ENCODE measurements at regions not wholly inside any gene's neighbourhood (a gene's known extent, or its start where the extent isn't known, plus 50 kb on each side); places are given as distances from the start of the nearest gene placed in this dataset.

- H3K9me3 Mint-ChIP-seq = no peaks in the 10 kb centered on the region
Observed at GRCh38 chr15:62389885-62390790, 225.1 kb upstream of the C2CD4B start, which contains the start of gene TLN2. Gene TLN2 (plus strand): TSS chr15:62390550.

GRCh38 chr15:62390791-62391640 lies 225.9 kb upstream of the C2CD4B start:
- peak; percentile 29 for DNase-seq (ENCODE audit: low spot score)
- Mint-ChIP-seq H3K4me3 (peak overlapping the region; percentile 95), H3K36me3 (ENCODE audit: low read depth) (peaks cover 2% of the 10 kb centered on the region), H3K4me1 (ENCODE audit: low read depth) (peaks cover 13% of the 10 kb centered on the region), H3K9me3 (no peaks in the 10 kb centered on the region), H3K27me3 (ENCODE audit: low read depth) (peaks cover 34% of the 10 kb centered on the region), H3K27ac (peak overlapping the region; percentile 72)

More at GRCh38 chr15:62389885-62390790, 225.1 kb upstream of the C2CD4B start, which contains the start of gene TLN2:
- peaks cover 36% of the 10 kb centered on the region for H3K27me3 Mint-ChIP-seq (ENCODE audit: low read depth)
- H3K27ac Mint-ChIP-seq = peak within 1 kb of the TSS; percentile 86
- peak; percentile 72 for DNase-seq (ENCODE audit: low spot score)
- peaks cover 13% of the 10 kb centered on the region for H3K4me1 Mint-ChIP-seq (ENCODE audit: low read depth)
- peak within 1 kb of the TSS; percentile 95 for H3K4me3 Mint-ChIP-seq
- H3K36me3 Mint-ChIP-seq (ENCODE audit: low read depth) = peaks cover 2% of the 10 kb centered on the region

GRCh38 chr15:62391641-62392262 lies 226.7 kb upstream of the C2CD4B start:
- peaks cover 34% of the 10 kb centered on the region for H3K27me3 Mint-ChIP-seq (ENCODE audit: low read depth)
- peak overlapping the region; percentile 95 for H3K4me3 Mint-ChIP-seq
- H3K9me3 Mint-ChIP-seq = no peaks in the 10 kb centered on the region
- peaks cover 2% of the 10 kb centered on the region for H3K36me3 Mint-ChIP-seq (ENCODE audit: low read depth)
- peak; percentile 31 for DNase-seq (ENCODE audit: low spot score)
- peaks cover 13% of the 10 kb centered on the region for H3K4me1 Mint-ChIP-seq (ENCODE audit: low read depth)
- no peak overlapping the region for H3K27ac Mint-ChIP-seq

- peak overlapping the region; percentile 66 for H3K4me3 Mint-ChIP-seq
- peaks cover 2% of the 10 kb centered on the region for H3K36me3 Mint-ChIP-seq (ENCODE audit: low read depth)
- H3K27me3 Mint-ChIP-seq (ENCODE audit: low read depth) = peaks cover 34% of the 10 kb centered on the region
- no peak overlapping the region for H3K27ac Mint-ChIP-seq
- no peaks in the 10 kb centered on the region for H3K9me3 Mint-ChIP-seq
- DNase-seq (ENCODE audit: low spot score) = peak; percentile 4
- peaks cover 13% of the 10 kb centered on the region for H3K4me1 Mint-ChIP-seq (ENCODE audit: low read depth)
Observed at GRCh38 chr15:62392376-62392775, 227.3 kb upstream of the C2CD4B start.

- no peak for DNase-seq (ENCODE audit: low spot score)
- Mint-ChIP-seq H3K27ac (no peak overlapping the region), H3K36me3 (ENCODE audit: low read depth) (peaks cover 2% of the 10 kb centered on the region), H3K4me3 (no peak overlapping the region), H3K27me3 (ENCODE audit: low read depth) (peaks cover 31% of the 10 kb centered on the region), H3K4me1 (ENCODE audit: low read depth) (peaks cover 13% of the 10 kb centered on the region), H3K9me3 (peaks cover 4% of the 10 kb centered on the region)
Observed at GRCh38 chr15:62393196-62393595, 228.1 kb upstream of the C2CD4B start.

GRCh38 chr15:62394079-62394478 lies 229.0 kb upstream of the C2CD4B start:
- peaks cover 31% of the 10 kb centered on the region for H3K27me3 Mint-ChIP-seq (ENCODE audit: low read depth)
- peaks cover 11% of the 10 kb centered on the region for H3K9me3 Mint-ChIP-seq
- peaks cover 13% of the 10 kb centered on the region for H3K4me1 Mint-ChIP-seq (ENCODE audit: low read depth)
- peaks cover 2% of the 10 kb centered on the region for H3K36me3 Mint-ChIP-seq (ENCODE audit: low read depth)
- H3K4me3 Mint-ChIP-seq = no peak overlapping the region
- no peak for DNase-seq (ENCODE audit: low spot score)
- no peak overlapping the region for H3K27ac Mint-ChIP-seq

GRCh38 chr15:62400778-62401177 lies 235.7 kb upstream of the C2CD4B start:
- Mint-ChIP-seq H3K36me3 (ENCODE audit: low read depth) (peaks cover 3% of the 10 kb centered on the region), H3K9me3 (peaks cover 30% of the 10 kb centered on the region), H3K4me1 (ENCODE audit: low read depth) (no peaks in the 10 kb centered on the region), H3K27ac (no peak overlapping the region), H3K4me3 (no peak overlapping the region), H3K27me3 (ENCODE audit: low read depth) (peaks cover 5% of the 10 kb centered on the region)
- DNase-seq (ENCODE audit: low spot score) = no peak

- Mint-ChIP-seq H3K9me3 (peaks cover 30% of the 10 kb centered on the region), H3K4me3 (no peak overlapping the region), H3K36me3 (ENCODE audit: low read depth) (peaks cover 3% of the 10 kb centered on the region), H3K27ac (no peak overlapping the region), H3K27me3 (ENCODE audit: low read depth) (peaks cover 5% of the 10 kb centered on the region), H3K4me1 (ENCODE audit: low read depth) (no peaks in the 10 kb centered on the region)
- no peak for DNase-seq (ENCODE audit: low spot score)
Observed at GRCh38 chr15:62402687-62403086, 237.6 kb upstream of the C2CD4B start.

GRCh38 chr15:62403164-62403809 lies 238.2 kb upstream of the C2CD4B start:
- peaks cover 25% of the 10 kb centered on the region for H3K9me3 Mint-ChIP-seq
- H3K27me3 Mint-ChIP-seq (ENCODE audit: low read depth) = peaks cover 5% of the 10 kb centered on the region
- H3K36me3 Mint-ChIP-seq (ENCODE audit: low read depth) = peaks cover 3% of the 10 kb centered on the region
- no peak for DNase-seq (ENCODE audit: low spot score)
- H3K4me1 Mint-ChIP-seq (ENCODE audit: low read depth) = no peaks in the 10 kb centered on the region
- H3K27ac Mint-ChIP-seq = no peak overlapping the region
- no peak overlapping the region for H3K4me3 Mint-ChIP-seq

- H3K27me3 Mint-ChIP-seq (ENCODE audit: low read depth) = peaks cover 5% of the 10 kb centered on the region
- H3K4me1 Mint-ChIP-seq (ENCODE audit: low read depth) = no peaks in the 10 kb centered on the region
- no peak overlapping the region for H3K27ac Mint-ChIP-seq
- H3K9me3 Mint-ChIP-seq = peaks cover 18% of the 10 kb centered on the region
- H3K4me3 Mint-ChIP-seq = no peak overlapping the region
- DNase-seq (ENCODE audit: low spot score) = no peak
- H3K36me3 Mint-ChIP-seq (ENCODE audit: low read depth) = peaks cover 3% of the 10 kb centered on the region
Observed at GRCh38 chr15:62404194-62404985, 239.3 kb upstream of the C2CD4B start.

GRCh38 chr15:62406305-62406891 lies 241.3 kb upstream of the C2CD4B start:
- no peaks in the 10 kb centered on the region for H3K4me1 Mint-ChIP-seq (ENCODE audit: low read depth)
- DNase-seq (ENCODE audit: low spot score) = no peak
- no peaks in the 10 kb centered on the region for H3K36me3 Mint-ChIP-seq (ENCODE audit: low read depth)
- H3K4me3 Mint-ChIP-seq = no peak overlapping the region
- H3K9me3 Mint-ChIP-seq = peaks cover 4% of the 10 kb centered on the region
- H3K27me3 Mint-ChIP-seq (ENCODE audit: low read depth) = peaks cover 5% of the 10 kb centered on the region
- no peak overlapping the region for H3K27ac Mint-ChIP-seq

- DNase-seq (ENCODE audit: low spot score) = no peak
- no peaks in the 10 kb centered on the region for H3K4me1 Mint-ChIP-seq (ENCODE audit: low read depth)
- peaks cover 5% of the 10 kb centered on the region for H3K27me3 Mint-ChIP-seq (ENCODE audit: low read depth)
- H3K9me3 Mint-ChIP-seq = peaks cover 3% of the 10 kb centered on the region
- H3K36me3 Mint-ChIP-seq (ENCODE audit: low read depth) = no peaks in the 10 kb centered on the region
- no peak overlapping the region for H3K4me3 Mint-ChIP-seq
- H3K27ac Mint-ChIP-seq = no peak overlapping the region
Observed at GRCh38 chr15:62407216-62407615, 242.1 kb upstream of the C2CD4B start.
